HG02938 (cell line): ENCODE measurements at regions not wholly inside any gene's neighbourhood (a gene's known extent, or its start where the extent isn't known, plus 50 kb on each side); places are given as distances from the start of the nearest gene placed in this dataset.
A peak's percentile ranks its signal among the peaks of the same experiment; 100 is the strongest.

ENCODE experiments used
- ATAC-seq: cut with Tn5 transposase; IDR thresholded peaks from one replicate; pipeline ENCODE4 v1.9.1; 2021; ENCODE audit warnings: mild to moderate bottlenecking, moderate library complexity; ENCODE audit not compliant: unreplicated experiment

GRCh38 chr22:25390297-25391240, 171.1 kb downstream of the CRYBB2 start:
- no peak for ATAC-seq

DNA sequence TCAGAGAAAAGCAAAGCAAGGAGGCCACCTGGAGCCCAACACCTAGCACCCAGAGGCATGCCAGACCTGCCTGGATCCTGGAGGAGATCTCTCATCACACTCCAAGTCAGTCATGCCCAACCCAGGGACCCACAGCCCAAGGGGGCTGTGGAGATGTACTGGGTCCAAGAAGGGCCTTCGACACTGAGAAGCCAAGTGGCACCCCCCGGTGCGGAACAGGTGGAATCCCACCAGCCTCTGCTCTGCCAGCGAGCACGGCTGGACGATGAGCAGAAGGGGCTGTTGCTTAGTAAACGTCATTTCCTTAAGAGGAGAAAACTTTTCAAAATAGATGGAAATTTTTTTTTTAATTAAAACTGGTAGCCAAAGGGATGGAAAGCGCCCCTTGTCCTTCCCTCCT, 171.9 kb upstream of the GRK3 start:
- no peak for ATAC-seq

- ATAC-seq: no peak
Observed at GRCh38 chr22:25393121-25393805, 171.2 kb upstream of the GRK3 start.

- ATAC-seq: no peak
Observed at GRCh38 chr22:25395468-25395867, 169.0 kb upstream of the GRK3 start.

DNA sequence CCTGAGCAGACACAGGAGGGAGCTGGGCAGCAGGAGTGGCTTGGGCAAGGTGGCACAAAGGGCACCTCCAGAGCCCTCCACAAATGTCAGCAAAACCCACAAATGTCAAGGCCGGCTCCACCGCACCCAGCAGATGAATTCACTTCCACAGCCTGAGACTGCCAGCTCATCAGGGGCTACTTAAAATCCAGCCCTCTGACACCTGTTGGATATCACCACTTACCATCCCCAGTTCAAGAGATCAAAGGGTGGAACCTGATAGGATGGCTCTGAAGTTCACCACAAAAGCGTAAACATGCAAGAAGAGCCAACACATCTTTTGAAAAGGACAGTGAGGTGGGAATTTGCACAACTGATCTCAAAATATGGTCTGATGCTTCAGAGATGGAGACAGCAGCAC, 168.6 kb upstream of the GRK3 start:
- ATAC-seq: no peak

DNA sequence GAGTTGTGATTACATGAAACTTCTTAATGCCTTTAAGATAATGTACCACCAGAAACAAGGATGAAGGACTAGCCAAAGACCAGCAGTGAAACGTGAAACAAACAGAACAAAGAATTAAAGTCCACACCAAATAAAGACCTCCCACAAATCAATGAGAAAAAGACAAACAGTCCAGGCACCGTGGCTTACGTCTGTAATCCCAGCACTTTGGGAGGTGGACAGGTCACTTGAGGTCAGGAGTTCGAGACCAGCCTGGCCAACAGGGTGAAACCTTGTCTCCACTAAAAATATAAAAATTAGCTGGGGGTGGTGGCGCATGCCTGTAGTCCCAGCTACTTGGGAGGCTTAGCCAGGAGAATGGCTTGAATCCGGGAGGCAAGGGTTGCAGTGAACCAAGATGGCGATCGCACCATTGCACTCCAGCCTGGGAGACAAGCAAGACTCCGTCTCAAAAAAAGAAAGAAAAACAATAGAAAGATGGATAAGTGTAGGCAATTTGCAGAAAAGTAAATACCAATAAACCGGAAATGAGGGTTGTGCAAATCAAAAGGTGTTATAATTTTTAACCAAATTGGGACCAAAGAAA, 167.8 kb upstream of the GRK3 start:
- no peak for ATAC-seq

- no peak for ATAC-seq
Observed at GRCh38 chr22:25397616-25398015, 166.9 kb upstream of the GRK3 start.

DNA sequence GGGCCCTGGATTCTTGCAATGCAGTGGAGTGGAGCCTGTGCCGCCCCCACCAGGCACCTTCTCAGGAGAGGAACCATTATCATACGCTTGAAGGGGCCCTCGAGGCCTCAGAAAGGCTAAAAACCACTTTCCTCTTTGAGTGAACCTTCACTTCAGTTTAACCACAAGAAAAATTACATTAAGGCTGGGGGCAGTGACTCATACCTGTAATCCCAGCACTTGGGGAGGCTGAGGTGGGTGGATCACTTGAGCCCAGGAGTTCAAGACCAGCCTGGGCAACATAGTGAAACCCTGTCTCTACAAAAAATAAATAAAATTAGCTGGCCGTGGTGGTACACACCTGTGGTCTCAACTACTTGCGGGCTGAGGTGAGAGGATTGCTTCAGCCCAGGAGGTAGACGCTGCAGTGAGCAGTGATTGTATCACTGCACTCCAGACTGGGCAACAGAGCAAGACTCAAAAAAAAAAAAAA, 165.8 kb upstream of the GRK3 start:
- peak; percentile 72 for ATAC-seq

- ATAC-seq: no peak
Observed at GRCh38 chr22:25399649-25400151, 164.8 kb upstream of the GRK3 start.

DNA sequence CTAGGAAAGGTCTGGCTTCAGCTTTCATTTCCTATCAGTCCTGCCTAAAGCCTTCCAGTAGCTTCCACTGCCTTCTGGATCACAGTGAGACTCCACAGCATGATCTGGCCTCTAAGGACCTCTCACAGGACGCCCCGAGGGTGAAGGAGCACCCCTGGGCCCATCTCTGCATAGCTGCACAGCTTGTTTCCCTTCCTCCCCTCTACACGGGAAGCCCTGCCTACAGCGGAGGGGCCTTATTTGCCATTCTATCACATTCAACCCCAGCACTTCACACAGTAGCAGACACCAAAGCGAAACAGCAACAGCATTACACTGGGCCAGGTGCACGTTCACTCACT, 162.3 kb upstream of the GRK3 start:
- ATAC-seq: no peak

- no peak for ATAC-seq
Observed at GRCh38 chr22:25402501-25403283, 161.8 kb upstream of the GRK3 start.

- ATAC-seq: no peak
Observed at GRCh38 chr22:25403284-25403810, 161.1 kb upstream of the GRK3 start.

DNA sequence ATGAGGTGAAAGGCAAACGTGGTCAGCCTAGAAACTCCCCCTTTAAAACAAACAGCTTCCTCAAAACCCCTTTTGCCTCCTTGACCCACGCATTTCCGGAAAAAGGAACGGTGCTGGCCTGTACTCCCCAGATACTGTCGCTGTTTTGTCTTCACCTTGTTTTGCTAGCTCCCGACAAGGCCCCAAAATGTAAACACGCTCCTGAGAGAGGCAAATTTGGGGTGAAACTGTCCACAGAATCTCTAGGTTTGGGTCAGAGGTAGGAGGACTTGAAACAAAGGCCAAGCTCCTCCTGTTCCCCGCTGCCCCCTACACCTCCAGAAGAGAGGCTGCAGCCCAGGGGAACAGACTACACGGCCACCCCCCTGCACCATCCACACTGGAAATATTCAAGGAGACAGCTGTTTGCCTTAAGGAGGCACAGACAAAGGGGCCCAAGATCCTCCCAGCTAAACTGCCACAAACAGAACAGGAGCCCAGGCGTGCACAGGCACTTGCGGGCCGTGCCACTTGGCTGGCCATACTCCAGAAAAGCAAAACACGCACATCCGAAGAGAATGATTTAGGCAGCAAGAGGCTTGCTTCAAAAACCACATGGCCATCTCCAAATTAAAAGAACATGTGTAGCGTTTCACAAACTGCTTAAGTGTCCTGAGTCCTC, 160.5 kb upstream of the GRK3 start:
- no peak for ATAC-seq

DNA sequence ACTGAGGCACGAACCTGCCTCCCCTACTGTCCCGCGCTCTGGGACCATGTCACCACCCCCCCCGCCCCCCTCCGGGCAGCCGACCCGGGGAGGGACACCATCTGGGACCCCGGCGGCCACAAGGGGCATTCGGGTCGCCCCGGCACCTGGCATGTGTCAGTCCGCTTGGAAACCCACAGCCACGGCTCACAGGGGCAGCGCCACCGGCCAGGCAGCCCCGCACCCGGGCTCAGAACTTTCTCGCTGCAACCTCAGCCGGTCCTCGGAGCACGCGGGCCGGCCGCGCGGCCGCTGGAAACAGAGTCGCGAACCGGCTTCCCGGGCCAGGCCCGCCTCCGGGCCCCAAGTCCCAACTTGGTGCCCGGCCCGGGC, 159.9 kb upstream of the GRK3 start:
- no peak for ATAC-seq

DNA sequence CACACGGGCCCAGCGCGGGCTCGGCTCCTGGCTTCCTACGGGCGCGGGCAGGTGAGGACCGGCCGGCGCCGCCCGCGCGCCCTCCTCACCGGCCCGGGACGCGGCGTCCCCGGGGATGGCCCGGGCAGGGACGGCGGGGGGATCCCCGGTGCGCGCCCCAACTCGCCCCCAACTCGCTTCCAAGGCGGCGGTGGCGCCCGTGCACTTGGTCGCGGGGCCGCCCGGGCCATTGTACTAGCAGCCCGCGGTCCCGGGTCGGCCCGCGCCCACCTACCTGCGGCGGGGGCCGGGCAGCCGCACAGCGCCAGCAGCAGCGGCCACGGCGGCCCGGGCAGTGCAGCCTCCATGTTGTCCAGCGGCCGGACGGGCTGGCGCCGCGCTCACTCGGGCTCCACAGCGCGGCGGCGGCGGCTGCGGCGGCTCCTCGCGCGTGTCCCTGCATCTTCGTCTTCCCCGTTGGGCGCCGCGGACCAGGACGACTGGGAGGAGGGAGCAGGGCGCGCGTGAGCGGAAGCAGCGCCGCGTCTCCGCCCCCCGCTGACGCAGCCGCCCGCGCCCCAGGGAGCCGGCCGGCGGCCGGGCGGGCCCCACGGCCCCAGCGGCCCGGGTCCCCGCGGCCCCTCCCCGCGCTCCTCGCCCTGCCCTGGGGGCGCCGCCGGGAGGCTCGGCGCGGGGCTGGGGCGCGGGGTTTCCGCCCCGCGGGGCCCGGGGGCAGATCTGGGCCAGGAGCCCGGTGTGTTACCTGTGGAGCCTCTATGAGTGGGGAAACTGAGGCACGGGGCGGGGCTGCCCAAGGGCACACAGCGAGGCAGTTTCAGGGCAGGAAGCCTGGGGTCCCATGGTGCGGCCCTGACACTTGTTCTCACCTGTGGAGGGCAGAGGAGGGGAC, 159.3 kb upstream of the GRK3 start:
- peak; percentile 53 for ATAC-seq

DNA sequence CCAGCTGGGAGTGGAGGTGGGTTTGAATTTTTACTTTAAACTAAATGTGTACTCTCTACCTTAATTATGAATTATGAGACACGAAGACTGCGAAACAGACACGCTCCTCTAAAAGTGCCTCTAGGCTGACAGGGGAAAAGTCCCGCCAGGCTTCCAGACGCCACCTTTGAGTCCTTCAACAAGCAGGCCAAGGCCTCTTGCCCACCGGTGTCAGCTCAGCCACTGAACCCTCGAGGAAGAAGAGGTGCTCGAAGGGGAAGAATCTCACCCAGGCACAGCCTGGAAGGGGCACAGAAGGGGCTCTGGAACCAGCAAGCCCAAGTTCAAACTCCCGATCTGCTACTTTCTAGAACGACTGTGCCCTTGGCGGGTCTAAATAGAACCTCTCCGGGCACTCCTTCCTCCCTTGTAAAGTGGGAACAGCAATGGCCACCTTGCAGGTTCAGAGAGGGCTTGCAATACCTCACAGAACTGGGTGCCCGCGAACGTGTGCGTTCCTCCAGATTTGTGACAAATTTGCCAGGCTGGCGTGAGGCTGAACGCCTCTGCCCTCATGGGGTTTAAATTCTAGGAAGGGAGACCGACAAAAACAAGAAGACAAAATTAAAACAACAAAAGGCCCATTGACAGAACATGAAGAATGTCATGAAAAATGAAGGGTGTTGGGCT, 158.5 kb upstream of the GRK3 start:
- ATAC-seq: no peak

DNA sequence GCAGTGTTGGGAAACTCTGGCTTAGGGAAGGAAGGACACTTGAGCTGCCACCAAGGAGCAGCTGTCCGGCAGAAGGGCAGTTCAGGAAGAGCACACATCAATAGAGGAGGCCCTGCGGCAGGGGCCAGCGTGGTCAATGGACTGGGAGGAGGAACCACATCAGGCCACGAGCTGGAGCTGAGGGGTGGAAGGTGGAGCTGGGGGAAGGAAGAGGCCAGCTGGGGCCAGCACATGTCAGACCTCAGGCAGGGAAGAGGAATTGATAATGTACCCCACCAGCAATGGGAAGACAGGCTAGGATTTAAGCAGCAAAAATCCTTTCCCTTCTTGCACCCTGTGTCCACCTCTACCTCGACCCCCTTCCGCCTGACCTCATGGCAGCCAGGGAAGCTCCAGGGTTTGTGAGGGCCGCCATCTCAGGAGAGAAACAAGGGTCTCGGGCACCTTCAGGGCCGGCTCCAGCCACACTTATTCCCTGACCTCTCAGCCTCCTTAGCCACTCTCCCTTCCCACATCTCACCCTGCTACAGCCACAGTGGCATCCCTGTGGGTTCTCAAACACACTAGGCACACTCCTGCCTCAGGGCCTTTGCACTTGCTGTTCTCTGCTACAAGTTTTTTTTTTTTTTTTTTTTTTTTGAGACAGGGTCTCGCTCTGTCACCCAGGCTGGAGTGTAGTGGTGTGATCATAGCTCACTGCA, 157.8 kb upstream of the GRK3 start:
- no peak for ATAC-seq
